Spleen (tissue), 11 donors: ENCODE measurements at regions not wholly inside any gene's neighbourhood (a gene's known extent, or its start where the extent isn't known, plus 50 kb on each side); places are given as distances from the start of the nearest gene placed in this dataset.

Experiments
- DNase-seq: peaks from one replicate; pipeline ENCODE4 v3.0.0-alpha.2; 2020
- H3K27ac ChIP-seq, 8 donors: fragments of 200-600 bp; sonication (generic) in 7 of 8; 1 replicate in 4 of 8; 2 replicates in 4 of 8; pipeline versions ENCODE4 v1.5.0 to v1.8.0; 2016 to 2021; ENCODE audit warnings: inconsistent platforms in 4 of 8, mild to moderate bottlenecking in 4 of 8, moderate library complexity in 1 of 8
- H3K27me3 ChIP-seq, 7 donors: fragments of 200-600 bp; sonication (generic) in 6 of 7; replicated peaks in 1 of 7; 1 replicate in 4 of 7; 2 replicates in 3 of 7; pipeline versions ENCODE4 v1.5.0 to v1.8.0; 2016 to 2021; ENCODE audit warnings: inconsistent platforms in 3 of 7, mild to moderate bottlenecking in 1 of 7
- H3K36me3 ChIP-seq, 6 donors: fragments of 200-600 bp; sonication (generic) in 5 of 6; 1 replicate in 4 of 6; 2 replicates in 2 of 6; pipeline versions ENCODE4 v1.5.0 to v1.8.0; 2016 to 2021; ENCODE audit warnings: inconsistent platforms in 2 of 6
- H3K4me1 ChIP-seq, 6 donors: fragments of 200-600 bp; sonication (generic) in 5 of 6; 1 replicate in 3 of 6; 2 replicates in 3 of 6; pipeline versions ENCODE4 v1.5.0 to v1.8.0; 2016 to 2021; ENCODE audit warnings: inconsistent platforms in 3 of 6
- H3K4me3 ChIP-seq, 8 donors: fragments of 200-600 bp; sonication (generic) in 7 of 8; 1 replicate in 4 of 8; 2 replicates in 4 of 8; pipeline versions ENCODE4 v1.5.0 to v1.8.0; 2016 to 2021; ENCODE audit warnings: inconsistent platforms in 4 of 8, mild to moderate bottlenecking in 4 of 8, moderate library complexity in 2 of 8
- H3K9me3 ChIP-seq, 8 donors: fragments of 200-600 bp; sonication (generic) in 7 of 8; 1 replicate in 4 of 8; 2 replicates in 4 of 8; pipeline versions ENCODE4 v1.5.0 to v1.8.0; 2016 to 2021; ENCODE audit warnings: inconsistent platforms in 4 of 8
- POLR2A ChIP-seq, 3 donors: fragments of 450-650 bp; IDR thresholded peaks; one replicate each; pipeline ENCODE4 v1.5.1; 2017; ENCODE audit warnings: antibody characterized with exemption in 3 of 3, mild to moderate bottlenecking in 1 of 3
- POLR2AphosphoS5 ChIP-seq, 3 donors: sonication (generic); formaldehyde crosslinking; IDR thresholded peaks; one replicate each; pipeline ENCODE4 v1.5.1; 2017; ENCODE audit warnings: antibody characterized with exemption in 3 of 3
- WGBS, 5 donors: extraction: QIAGEN DNeasy Blood & Tissue Kit in 3 of 5; methylation state at CpG; one replicate each; pipeline versions ENCODE4 v1.1.5 to v1.1.7; 2013 to 2018; 5-methylcytosine and 5-hydroxymethylcytosine counted together
- intact Hi-C: fragments of 100-400 bp; cut with DNase I; formaldehyde crosslinking; loops from one replicate; pipeline ENCODE4 v1.15.0; 2023; ENCODE audit warnings: low total_unique reads
- TF ChIP-seq, protein P1 (sequence below), 11 experiments: fragments of 200-600 bp in 7 of 11; fragments of 450-650 bp in 4 of 11; sonication (generic) in 4 of 11; IDR thresholded peaks in 8 of 11; conservative IDR thresholded peaks in 3 of 11; 1 replicate in 7 of 11; 2 replicates in 4 of 11; pipeline versions ENCODE4 v1.4.0 to v1.8.0; 2016 to 2021; ENCODE audit warnings: antibody characterized with exemption in 11 of 11, inconsistent platforms in 4 of 11, mild to moderate bottlenecking in 1 of 11
- donor health status: healthy with polysubstance abuse.
- donor health status: DM: no; HTN: no; CAD: no; lungs with moderate emphysema.
- donor health status: DM: no; HTN: no; CAD: no.
- donor health status: Bipolar disorder and iron deficiency.
- donor health status: healthy.
- donor health status: DM: no; HTN: no; CAD: no.
- donor health status: DM: yes; HTN: yes; CAD: no.

GRCh38 chr13:104477261-104477660, 1411.0 kb upstream of the SLC10A2 start:
- TF ChIP-seq POLR2A (IDR thresholded peaks at IDR 0.05) (no peak), POLR2AphosphoS5 (IDR thresholded peaks at IDR 0.05) (no peak)
- TF ChIP-seq, protein P1, sequence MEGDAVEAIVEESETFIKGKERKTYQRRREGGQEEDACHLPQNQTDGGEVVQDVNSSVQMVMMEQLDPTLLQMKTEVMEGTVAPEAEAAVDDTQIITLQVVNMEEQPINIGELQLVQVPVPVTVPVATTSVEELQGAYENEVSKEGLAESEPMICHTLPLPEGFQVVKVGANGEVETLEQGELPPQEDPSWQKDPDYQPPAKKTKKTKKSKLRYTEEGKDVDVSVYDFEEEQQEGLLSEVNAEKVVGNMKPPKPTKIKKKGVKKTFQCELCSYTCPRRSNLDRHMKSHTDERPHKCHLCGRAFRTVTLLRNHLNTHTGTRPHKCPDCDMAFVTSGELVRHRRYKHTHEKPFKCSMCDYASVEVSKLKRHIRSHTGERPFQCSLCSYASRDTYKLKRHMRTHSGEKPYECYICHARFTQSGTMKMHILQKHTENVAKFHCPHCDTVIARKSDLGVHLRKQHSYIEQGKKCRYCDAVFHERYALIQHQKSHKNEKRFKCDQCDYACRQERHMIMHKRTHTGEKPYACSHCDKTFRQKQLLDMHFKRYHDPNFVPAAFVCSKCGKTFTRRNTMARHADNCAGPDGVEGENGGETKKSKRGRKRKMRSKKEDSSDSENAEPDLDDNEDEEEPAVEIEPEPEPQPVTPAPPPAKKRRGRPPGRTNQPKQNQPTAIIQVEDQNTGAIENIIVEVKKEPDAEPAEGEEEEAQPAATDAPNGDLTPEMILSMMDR (IDR thresholded peaks at IDR 0.05 in 8 of 11, conservative IDR thresholded peaks at IDR 0.05 in 3 of 11): no peak

GRCh38 chr13:104473936-104474335, 1407.7 kb upstream of the SLC10A2 start:
- H3K9me3 ChIP-seq: peaks cover 0 to 24% (median 11%) of the 10 kb centered on the region in 8 donors
- TF ChIP-seq, protein P1 (IDR thresholded peaks at IDR 0.05 in 8 of 11, conservative IDR thresholded peaks at IDR 0.05 in 3 of 11): no peak
- TF ChIP-seq POLR2A (IDR thresholded peaks at IDR 0.05) (no peak), POLR2AphosphoS5 (IDR thresholded peaks at IDR 0.05) (no peak)
- no peak for DNase-seq

More at GRCh38 chr13:104477261-104477660, 1411.0 kb upstream of the SLC10A2 start:
- Histone ChIP-seq H3K4me1 (no peaks in the 10 kb centered on the region), H3K27me3 (no peaks in the 10 kb centered on the region), H3K36me3 (no peaks in the 10 kb centered on the region), H3K9me3 (peaks cover 0 to 38% (median 24%) of the 10 kb centered on the region in 8 donors), H3K27ac (no peak overlapping the region), H3K4me3 (no peak overlapping the region)
- 91 to 99% (median 94%) methylated on average over 2 of the region's 2 CpGs for WGBS, 5 donors
- no peak for DNase-seq
- intact Hi-C loops: no loop called here

DNA sequence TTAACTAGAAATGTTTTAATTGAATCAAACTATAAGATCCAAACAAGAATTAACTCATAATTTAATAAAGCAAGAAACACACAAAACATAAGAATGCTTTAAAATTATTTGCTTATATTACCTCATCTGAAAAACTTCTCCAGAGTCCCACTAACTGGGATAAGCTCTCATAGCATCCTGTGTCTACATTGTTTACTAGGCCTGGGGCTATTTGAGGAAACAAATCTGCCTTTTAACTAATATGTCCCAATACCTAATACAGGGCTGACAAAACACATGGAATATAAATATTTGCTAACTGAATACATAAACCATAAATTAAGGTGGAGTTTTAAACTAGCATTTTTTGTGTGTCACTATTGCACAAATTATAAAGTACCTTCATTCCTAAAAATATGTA, 1399.8 kb upstream of the SLC10A2 start:
- H3K36me3 ChIP-seq: no peaks in the 10 kb centered on the region
- no peak for DNase-seq
- TF ChIP-seq, protein P1 (IDR thresholded peaks at IDR 0.05 in 8 of 11, conservative IDR thresholded peaks at IDR 0.05 in 3 of 11): no peak
- TF ChIP-seq POLR2A (IDR thresholded peaks at IDR 0.05): no peak
- TF ChIP-seq POLR2AphosphoS5 (IDR thresholded peaks at IDR 0.05): no peak
- no peaks in the 10 kb centered on the region for H3K27me3 ChIP-seq
- intact Hi-C loops: no loop called here
- H3K4me3 ChIP-seq: no peak overlapping the region
- no peaks in the 10 kb centered on the region for H3K4me1 ChIP-seq
- H3K27ac ChIP-seq: no peak overlapping the region
- H3K9me3 ChIP-seq: peaks cover 0 to 8% (median 2%) of the 10 kb centered on the region in 8 donors

More at GRCh38 chr13:104473936-104474335, 1407.7 kb upstream of the SLC10A2 start:
- Histone ChIP-seq H3K4me3 (no peak overlapping the region), H3K27ac (no peak overlapping the region), H3K4me1 (no peaks in the 10 kb centered on the region), H3K36me3 (no peaks in the 10 kb centered on the region), H3K27me3 (no peaks in the 10 kb centered on the region)
- intact Hi-C loops: no loop called here

- peaks cover 0 to 12% (median 1%) of the 10 kb centered on the region in 8 donors for H3K9me3 ChIP-seq
- intact Hi-C loops: no loop called here
- DNase-seq: no peak
- 53 to 77% (median 62%) methylated on average over 4 of the region's 4 CpGs for WGBS, 5 donors
- H3K4me1 ChIP-seq: no peaks in the 10 kb centered on the region
- TF ChIP-seq, protein P1 (IDR thresholded peaks at IDR 0.05 in 8 of 11, conservative IDR thresholded peaks at IDR 0.05 in 3 of 11): no peak
- no peak for TF ChIP-seq POLR2AphosphoS5 (IDR thresholded peaks at IDR 0.05)
- TF ChIP-seq POLR2A (IDR thresholded peaks at IDR 0.05): no peak
- H3K27ac ChIP-seq: no peak overlapping the region
- H3K27me3 ChIP-seq: no peaks in the 10 kb centered on the region
- no peak overlapping the region for H3K4me3 ChIP-seq
- no peaks in the 10 kb centered on the region for H3K36me3 ChIP-seq
Measured at GRCh38 chr13:104461049-104461448, 1394.8 kb upstream of the SLC10A2 start.
